ENCODE measurements at regions not wholly inside any gene's neighbourhood (a gene's known extent, or its start where the extent isn't known, plus 50 kb on each side); places are given as distances from the start of the nearest gene placed in this dataset.

DNA sequence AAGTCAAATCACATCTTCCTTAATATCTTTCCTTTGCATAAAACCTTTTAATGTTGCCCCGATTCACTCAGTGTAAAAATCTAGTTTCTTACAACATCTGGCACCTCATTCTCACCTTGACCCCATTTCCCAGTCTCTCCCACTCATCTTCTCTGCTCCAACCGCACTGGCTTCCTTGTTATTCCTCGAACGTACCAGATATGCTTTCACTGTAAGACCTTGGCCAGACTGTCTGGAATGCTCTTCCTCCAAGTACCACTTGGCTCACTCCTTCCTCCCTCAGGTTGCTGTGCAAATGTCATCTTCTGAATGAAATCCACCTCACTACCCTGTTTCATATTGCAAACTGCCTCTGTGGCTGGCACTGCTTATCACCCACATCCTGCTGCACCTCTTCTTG is 433.6 kb downstream of the HAPSTR1 start:
- DNase-seq (ENCODE audit: extremely low read depth, low read depth) = no peak
- TF ChIP-seq, protein P1, sequence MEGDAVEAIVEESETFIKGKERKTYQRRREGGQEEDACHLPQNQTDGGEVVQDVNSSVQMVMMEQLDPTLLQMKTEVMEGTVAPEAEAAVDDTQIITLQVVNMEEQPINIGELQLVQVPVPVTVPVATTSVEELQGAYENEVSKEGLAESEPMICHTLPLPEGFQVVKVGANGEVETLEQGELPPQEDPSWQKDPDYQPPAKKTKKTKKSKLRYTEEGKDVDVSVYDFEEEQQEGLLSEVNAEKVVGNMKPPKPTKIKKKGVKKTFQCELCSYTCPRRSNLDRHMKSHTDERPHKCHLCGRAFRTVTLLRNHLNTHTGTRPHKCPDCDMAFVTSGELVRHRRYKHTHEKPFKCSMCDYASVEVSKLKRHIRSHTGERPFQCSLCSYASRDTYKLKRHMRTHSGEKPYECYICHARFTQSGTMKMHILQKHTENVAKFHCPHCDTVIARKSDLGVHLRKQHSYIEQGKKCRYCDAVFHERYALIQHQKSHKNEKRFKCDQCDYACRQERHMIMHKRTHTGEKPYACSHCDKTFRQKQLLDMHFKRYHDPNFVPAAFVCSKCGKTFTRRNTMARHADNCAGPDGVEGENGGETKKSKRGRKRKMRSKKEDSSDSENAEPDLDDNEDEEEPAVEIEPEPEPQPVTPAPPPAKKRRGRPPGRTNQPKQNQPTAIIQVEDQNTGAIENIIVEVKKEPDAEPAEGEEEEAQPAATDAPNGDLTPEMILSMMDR (IDR thresholded peaks at IDR 0.05; ENCODE audit: low read depth, low read length, missing control alignments) = no peak
- no peak overlapping the region for H3K4me3 ChIP-seq (replicated peaks; ENCODE audit: low read depth, low read length)

DNA sequence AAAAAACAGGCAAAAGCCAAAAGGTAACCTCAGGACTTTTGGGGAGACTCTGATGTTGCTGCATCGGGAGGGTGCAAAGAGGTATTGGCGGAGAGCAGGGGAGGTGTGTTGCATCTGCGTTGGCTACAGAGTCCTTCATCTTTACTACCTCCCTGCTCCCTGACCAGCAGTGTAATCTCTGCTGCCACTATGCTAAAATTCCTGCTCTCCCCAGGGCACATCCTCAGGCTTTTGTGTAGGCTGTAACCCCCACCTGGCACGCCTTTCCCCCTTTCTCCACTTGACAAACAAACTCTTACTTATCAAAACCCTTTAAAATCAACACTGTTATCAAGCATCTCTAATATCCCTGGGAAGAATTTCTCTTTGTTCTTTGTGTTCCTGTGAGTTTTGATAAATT is 435.3 kb downstream of the HAPSTR1 start:
- H3K4me3 ChIP-seq (replicated peaks; ENCODE audit: low read depth, low read length) = no peak overlapping the region
- DNase-seq (ENCODE audit: extremely low read depth, low read depth) = no peak
- TF ChIP-seq, protein P1 (IDR thresholded peaks at IDR 0.05; ENCODE audit: low read depth, low read length, missing control alignments) = no peak

DNA sequence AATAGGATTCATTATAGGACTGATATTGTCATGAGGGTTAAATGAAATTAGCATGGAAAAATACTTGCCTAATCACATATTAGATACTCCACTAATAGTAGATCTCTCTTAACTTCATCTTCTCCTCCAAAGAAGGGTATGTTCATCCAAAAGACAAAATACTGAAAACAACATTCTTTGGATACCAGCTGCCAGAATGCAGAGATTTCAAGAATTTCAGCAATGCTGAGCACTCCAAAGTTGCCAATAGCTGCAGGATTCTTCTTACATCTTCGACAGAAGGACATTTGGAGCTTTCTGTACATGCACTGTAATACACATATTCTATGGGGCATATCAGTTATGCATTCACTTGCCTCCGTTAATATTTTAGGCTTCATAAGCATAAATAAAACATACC is 436.5 kb downstream of the HAPSTR1 start:
- TF ChIP-seq, protein P1 (IDR thresholded peaks at IDR 0.05; ENCODE audit: low read depth, low read length, missing control alignments) = no peak
- H3K4me3 ChIP-seq (replicated peaks; ENCODE audit: low read depth, low read length) = no peak overlapping the region
- no peak for DNase-seq (ENCODE audit: extremely low read depth, low read depth)

DNA sequence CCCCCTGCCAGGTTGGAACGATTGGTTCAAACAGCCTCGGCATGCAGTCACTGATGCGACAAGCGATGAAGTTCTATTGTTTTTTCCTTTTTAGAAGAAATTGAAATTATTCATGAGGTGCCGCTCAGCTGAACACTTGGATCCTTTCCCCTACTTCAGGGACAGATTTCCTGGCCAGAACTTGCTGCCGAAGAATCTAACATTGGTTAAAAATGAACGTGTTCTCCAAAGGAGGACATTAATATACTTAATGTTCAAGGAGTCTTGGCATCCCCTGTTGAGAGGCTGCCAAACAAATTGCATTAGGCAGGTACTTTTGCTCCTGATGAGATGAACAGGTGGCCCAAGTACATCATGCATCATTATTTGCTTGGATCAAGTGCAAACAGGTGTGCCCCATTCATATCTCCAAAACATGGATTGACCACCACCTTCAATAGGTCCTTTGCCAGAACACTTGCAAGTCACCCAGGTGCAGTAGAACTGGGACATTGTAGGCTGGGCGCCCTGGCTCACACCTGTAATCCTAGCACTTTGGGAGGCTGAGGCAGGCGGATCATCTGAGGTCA is 437.2 kb downstream of the HAPSTR1 start:
- DNase-seq (ENCODE audit: extremely low read depth, low read depth) = no peak
- TF ChIP-seq, protein P1 (IDR thresholded peaks at IDR 0.05; ENCODE audit: low read depth, low read length, missing control alignments) = no peak
- H3K4me3 ChIP-seq (replicated peaks; ENCODE audit: low read depth, low read length) = no peak overlapping the region

DNA sequence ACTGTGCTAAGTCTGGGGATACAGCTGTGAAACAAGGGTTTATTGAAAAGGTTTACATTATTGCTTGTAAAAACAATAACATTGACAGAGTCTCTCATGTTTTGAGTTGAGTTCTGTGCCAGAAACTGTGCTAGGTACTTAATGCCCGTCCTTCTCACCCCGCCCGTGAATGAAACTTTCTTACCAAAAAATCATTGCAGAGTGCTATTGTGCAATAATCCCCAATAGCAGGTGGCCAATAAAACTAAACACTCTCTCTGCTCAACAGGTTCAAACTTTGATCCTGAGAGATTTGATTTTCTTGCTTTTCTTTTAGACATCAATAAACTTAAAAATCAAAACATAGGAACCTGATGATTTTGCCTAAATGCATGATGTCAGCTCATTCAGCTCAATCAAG is 441.6 kb downstream of the HAPSTR1 start:
- H3K4me3 ChIP-seq (replicated peaks; ENCODE audit: low read depth, low read length) = no peak overlapping the region
- TF ChIP-seq, protein P1 (IDR thresholded peaks at IDR 0.05; ENCODE audit: low read depth, low read length, missing control alignments) = no peak
- DNase-seq (ENCODE audit: extremely low read depth, low read depth) = no peak

DNA sequence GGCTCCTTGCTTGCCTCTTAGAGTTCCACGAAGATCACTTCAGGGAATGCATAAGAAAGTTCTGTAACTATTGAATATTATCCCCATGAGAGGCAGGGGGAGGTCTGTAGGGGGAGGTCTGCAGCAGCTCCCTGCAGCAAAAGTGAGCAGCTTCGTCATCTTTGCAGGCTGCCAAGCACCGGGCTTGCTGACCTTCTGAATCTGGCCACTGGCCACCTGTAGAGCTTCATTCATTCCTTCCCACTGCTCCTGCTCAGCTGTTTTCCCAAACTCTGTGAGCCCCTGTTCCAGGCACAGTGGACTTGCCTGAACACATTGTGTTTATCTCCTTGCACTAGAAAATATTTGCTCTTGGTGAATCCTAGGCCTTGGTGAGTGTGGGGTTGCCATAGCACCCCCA is 443.3 kb downstream of the HAPSTR1 start:
- DNase-seq (ENCODE audit: extremely low read depth, low read depth) = no peak
- TF ChIP-seq, protein P1 (IDR thresholded peaks at IDR 0.05; ENCODE audit: low read depth, low read length, missing control alignments) = no peak
- H3K4me3 ChIP-seq (replicated peaks; ENCODE audit: low read depth, low read length) = no peak overlapping the region

DNA sequence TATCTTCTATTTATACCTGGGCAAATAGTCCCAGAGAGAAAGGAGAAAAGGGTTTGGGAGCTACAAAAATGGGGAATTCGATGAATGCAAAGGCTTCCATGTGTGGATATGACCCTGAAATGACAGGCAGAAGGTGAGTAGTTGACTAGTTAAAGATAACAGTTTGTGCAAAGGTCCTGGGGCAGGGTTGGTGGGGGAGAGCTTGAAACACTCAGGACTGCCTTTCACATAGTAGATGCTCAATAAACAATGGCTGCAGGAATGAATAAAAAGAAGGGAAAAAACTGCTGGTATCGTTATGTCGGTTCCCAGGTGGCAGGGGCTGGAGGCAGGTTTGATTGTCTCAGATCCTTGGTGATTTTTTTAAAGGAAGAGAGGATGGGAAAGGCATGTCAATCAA is 445.5 kb downstream of the HAPSTR1 start:
- no peak overlapping the region for H3K4me3 ChIP-seq (replicated peaks; ENCODE audit: low read depth, low read length)
- TF ChIP-seq, protein P1 (IDR thresholded peaks at IDR 0.05; ENCODE audit: low read depth, low read length, missing control alignments) = no peak
- no peak for DNase-seq (ENCODE audit: extremely low read depth, low read depth)
